ENCODE measurements at regions not wholly inside any gene's neighbourhood (a gene's known extent, or its start where the extent isn't known, plus 50 kb on each side); places are given as distances from the start of the nearest gene placed in this dataset.

DNA sequence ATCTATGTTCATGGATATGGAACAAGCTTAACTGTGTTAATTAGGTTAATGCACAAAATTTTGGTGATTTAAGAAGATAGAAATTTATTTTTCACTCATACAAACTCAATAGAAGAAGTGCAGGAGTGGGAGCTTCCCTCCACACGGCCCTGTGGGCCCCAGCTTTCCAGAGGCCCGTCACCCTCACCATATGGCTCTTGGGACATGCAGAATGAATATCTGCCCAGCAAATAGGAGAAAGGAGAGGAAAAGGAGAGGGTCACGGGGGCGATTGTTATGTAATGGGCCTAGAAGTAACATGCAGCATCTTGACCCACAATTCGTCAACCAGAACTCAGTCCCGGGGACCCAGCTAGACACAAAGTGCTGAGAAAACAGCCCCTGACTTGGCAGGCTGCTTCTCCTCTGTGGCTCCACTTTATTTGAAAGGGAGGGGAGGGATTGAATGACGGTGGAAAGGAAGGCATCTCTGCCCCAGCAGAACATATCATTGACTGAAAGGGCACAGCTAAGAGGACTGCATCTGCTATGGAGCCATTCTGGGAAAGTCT lies 648.2 kb upstream of the ID2 start:
- no peak for TF ChIP-seq CTCF (IDR thresholded peaks at IDR 0.05; ENCODE audit: low read depth, low read length, poor library complexity, severe bottlenecking)
- no peak for TF ChIP-seq EZH2phosphoT487 (IDR thresholded peaks at IDR 0.05; ENCODE audit: borderline replicate concordance, low read length)

Data from DOHH2 (cell line).